Testis (tissue), 2 donors: ENCODE measurements at regions not wholly inside any gene's neighbourhood (a gene's known extent, or its start where the extent isn't known, plus 50 kb on each side); places are given as distances from the start of the nearest gene placed in this dataset.

Experiments
- POLR2A ChIP-seq: fragments of 450-650 bp; IDR thresholded peaks from one replicate; pipeline ENCODE4 v1.6.1; 2017; ENCODE audit warnings: antibody characterized with exemption, mild to moderate bottlenecking, moderate library complexity
- TF ChIP-seq, protein P1 (sequence below), 3 experiments: fragments of 450-650 bp in 2 of 3; fragments of 200-600 bp in 1 of 3; sonication (generic) in 1 of 3; IDR thresholded peaks; one replicate each; pipeline ENCODE4 v1.5.1; 2016 to 2019; ENCODE audit warnings: antibody characterized with exemption in 3 of 3, mild to moderate bottlenecking in 2 of 3, moderate library complexity in 1 of 3

DNA sequence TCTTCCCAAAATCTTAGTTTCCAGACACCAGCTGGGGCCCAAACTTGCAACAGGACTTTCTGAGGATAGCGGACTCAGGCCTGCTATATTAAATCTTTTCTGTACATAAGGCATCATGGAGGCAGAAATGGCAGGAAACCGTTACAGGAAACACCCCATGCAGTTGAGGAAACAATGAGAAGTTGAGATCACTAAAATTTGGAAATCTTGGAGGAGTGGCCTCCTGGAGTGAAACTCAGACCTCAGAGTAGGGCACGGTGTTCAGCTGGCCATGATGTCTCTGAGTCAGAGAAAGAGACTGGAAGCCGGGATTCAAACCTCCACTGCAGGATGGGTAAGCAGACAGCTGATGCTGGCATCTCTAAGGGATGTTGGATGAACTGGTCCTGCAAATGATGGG lies 372.6 kb upstream of the CTSO start:
- TF ChIP-seq, protein P1, sequence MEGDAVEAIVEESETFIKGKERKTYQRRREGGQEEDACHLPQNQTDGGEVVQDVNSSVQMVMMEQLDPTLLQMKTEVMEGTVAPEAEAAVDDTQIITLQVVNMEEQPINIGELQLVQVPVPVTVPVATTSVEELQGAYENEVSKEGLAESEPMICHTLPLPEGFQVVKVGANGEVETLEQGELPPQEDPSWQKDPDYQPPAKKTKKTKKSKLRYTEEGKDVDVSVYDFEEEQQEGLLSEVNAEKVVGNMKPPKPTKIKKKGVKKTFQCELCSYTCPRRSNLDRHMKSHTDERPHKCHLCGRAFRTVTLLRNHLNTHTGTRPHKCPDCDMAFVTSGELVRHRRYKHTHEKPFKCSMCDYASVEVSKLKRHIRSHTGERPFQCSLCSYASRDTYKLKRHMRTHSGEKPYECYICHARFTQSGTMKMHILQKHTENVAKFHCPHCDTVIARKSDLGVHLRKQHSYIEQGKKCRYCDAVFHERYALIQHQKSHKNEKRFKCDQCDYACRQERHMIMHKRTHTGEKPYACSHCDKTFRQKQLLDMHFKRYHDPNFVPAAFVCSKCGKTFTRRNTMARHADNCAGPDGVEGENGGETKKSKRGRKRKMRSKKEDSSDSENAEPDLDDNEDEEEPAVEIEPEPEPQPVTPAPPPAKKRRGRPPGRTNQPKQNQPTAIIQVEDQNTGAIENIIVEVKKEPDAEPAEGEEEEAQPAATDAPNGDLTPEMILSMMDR (IDR thresholded peaks at IDR 0.05), result no peak
- no peak for TF ChIP-seq POLR2A
